Activated naive CD4-positive, alpha-beta T cell treated with anti-CD3 and anti-CD28 coated beads, Interleukin-2, amount 50 U/mL, for 24 hours (primary cell): ENCODE measurements at regions not wholly inside any gene's neighbourhood (a gene's known extent, or its start where the extent isn't known, plus 50 kb on each side); places are given as distances from the start of the nearest gene placed in this dataset.
"Not testable (repeated sequence)": the region's sequence is repeated elsewhere in the genome, so short reads cannot be mapped to it uniquely, and the experiment has no call there.

Experiments
- H3K27ac Mint-ChIP-seq: one replicate; pipeline ENCODE4 v1.8.0; 2021; ENCODE audit warnings: mild to moderate bottlenecking, mixed read lengths
- H3K27me3 Mint-ChIP-seq: one replicate; pipeline ENCODE4 v1.8.0; 2021; ENCODE audit warnings: mixed read lengths
- H3K36me3 Mint-ChIP-seq: one replicate; pipeline ENCODE4 v1.8.0; 2021; ENCODE audit warnings: mixed read lengths
- H3K4me1 Mint-ChIP-seq: one replicate; pipeline ENCODE4 v1.8.0; 2021; ENCODE audit warnings: mixed read lengths
- H3K4me3 Mint-ChIP-seq: one replicate; pipeline ENCODE4 v1.8.0; 2021; ENCODE audit warnings: mild to moderate bottlenecking, mixed read lengths
- H3K9me3 Mint-ChIP-seq: one replicate; pipeline ENCODE4 v1.8.0; 2021; ENCODE audit warnings: mixed read lengths

- no peaks in the 10 kb centered on the region for H3K9me3 Mint-ChIP-seq
- H3K36me3 Mint-ChIP-seq = peaks cover 2% of the 10 kb centered on the region
- no peak overlapping the region for H3K27ac Mint-ChIP-seq
- H3K4me3 Mint-ChIP-seq = no peak overlapping the region
- no peaks in the 10 kb centered on the region for H3K27me3 Mint-ChIP-seq
- H3K4me1 Mint-ChIP-seq = peaks cover 31% of the 10 kb centered on the region
Observed at GRCh38 chr4:152070854-152071253, 310.0 kb upstream of the GATB start.

DNA sequence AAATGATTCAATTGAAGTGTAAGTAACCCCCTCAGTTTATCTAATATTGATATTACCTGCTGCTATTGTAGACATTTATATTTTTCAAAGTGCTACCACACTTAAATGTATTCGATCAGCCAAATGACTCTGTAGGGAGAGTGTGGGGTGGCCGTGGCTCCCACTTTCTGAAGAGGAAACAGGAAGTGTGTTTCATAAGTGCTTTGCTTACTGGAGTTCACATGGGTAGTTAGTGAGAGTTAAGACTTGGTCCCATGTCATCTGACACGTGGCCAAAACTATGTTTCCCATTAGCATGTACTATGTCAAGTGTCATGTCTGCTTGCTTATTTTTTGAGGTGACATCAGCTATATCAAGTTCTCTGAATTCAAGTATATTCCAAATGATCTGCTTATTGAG is 308.1 kb upstream of the GATB start:
- Mint-ChIP-seq H3K4me3 (no peak overlapping the region), H3K4me1 (peaks cover 26% of the 10 kb centered on the region), H3K36me3 (peaks cover 2% of the 10 kb centered on the region), H3K9me3 (no peaks in the 10 kb centered on the region), H3K27me3 (no peaks in the 10 kb centered on the region), H3K27ac (no peak overlapping the region)

- peaks cover 2% of the 10 kb centered on the region for H3K36me3 Mint-ChIP-seq
- H3K4me1 Mint-ChIP-seq = peaks cover 34% of the 10 kb centered on the region
- no peaks in the 10 kb centered on the region for H3K27me3 Mint-ChIP-seq
Observed at GRCh38 chr4:152065545-152065944, 304.7 kb upstream of the GATB start.

GRCh38 chr4:152064753-152065152 is 303.9 kb upstream of the GATB start:
- Mint-ChIP-seq H3K9me3 (no peaks in the 10 kb centered on the region), H3K27me3 (no peaks in the 10 kb centered on the region), H3K4me1 (peaks cover 34% of the 10 kb centered on the region), H3K4me3 (no peak overlapping the region), H3K27ac (no peak overlapping the region), H3K36me3 (peaks cover 2% of the 10 kb centered on the region)

More at GRCh38 chr4:152065545-152065944, 304.7 kb upstream of the GATB start:
- Mint-ChIP-seq H3K27ac (no peak overlapping the region), H3K9me3 (no peaks in the 10 kb centered on the region), H3K4me3 (no peak overlapping the region)

- Mint-ChIP-seq H3K4me3 (no peak overlapping the region), H3K4me1 (peaks cover 34% of the 10 kb centered on the region)
Observed at GRCh38 chr4:152064282-152064681, 303.5 kb upstream of the GATB start.

DNA sequence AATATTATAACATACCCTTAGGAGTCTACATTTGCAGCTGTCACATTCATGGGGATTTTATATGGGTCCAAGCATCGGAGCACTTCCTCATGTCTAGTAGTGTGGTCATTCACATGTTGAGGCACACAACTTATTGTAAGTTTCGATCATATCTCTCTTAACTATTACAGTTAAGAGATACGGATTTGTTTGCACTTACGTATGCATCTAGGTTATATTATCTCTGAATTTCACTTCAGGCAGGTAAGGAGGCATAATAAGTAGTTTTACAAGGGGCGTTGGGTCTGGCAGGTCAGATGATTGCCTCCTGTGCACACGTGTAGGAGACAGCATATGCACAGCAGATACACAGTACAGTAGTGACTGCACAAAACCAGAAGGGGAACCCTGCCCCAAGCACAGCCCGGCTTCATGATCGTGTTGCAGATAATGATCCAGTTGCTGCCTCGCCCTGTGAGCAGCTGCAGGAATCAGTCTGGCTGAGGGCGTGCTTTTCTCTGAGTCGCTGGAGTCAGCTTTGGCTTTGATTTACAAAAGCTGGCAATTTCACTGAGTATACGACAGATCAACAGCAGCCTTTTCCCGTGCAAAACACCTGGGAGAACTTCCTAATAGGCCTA is 302.9 kb upstream of the GATB start:
- H3K27me3 Mint-ChIP-seq = no peaks in the 10 kb centered on the region
- no peak overlapping the region for H3K27ac Mint-ChIP-seq
- H3K9me3 Mint-ChIP-seq = no peaks in the 10 kb centered on the region
- no peak overlapping the region for H3K4me3 Mint-ChIP-seq
- H3K4me1 Mint-ChIP-seq = peaks cover 29% of the 10 kb centered on the region
- H3K36me3 Mint-ChIP-seq = peaks cover 2% of the 10 kb centered on the region

More at GRCh38 chr4:152064282-152064681, 303.5 kb upstream of the GATB start:
- Mint-ChIP-seq H3K9me3 (no peaks in the 10 kb centered on the region), H3K27ac (no peak overlapping the region), H3K27me3 (no peaks in the 10 kb centered on the region), H3K36me3 (peaks cover 2% of the 10 kb centered on the region)

- Mint-ChIP-seq H3K4me3 (no peak overlapping the region), H3K27me3 (no peaks in the 10 kb centered on the region), H3K9me3 (no peaks in the 10 kb centered on the region), H3K4me1 (peaks cover 23% of the 10 kb centered on the region), H3K27ac (no peak overlapping the region), H3K36me3 (no peaks in the 10 kb centered on the region)
Observed at GRCh38 chr4:152062936-152063620, 302.3 kb upstream of the GATB start.

GRCh38 chr4:152054731-152055130 is 293.9 kb upstream of the GATB start:
- peaks cover 22% of the 10 kb centered on the region for H3K4me1 Mint-ChIP-seq
- H3K27me3 Mint-ChIP-seq = no peaks in the 10 kb centered on the region
- peaks cover 5% of the 10 kb centered on the region for H3K9me3 Mint-ChIP-seq
- no peak overlapping the region for H3K4me3 Mint-ChIP-seq
- no peaks in the 10 kb centered on the region for H3K36me3 Mint-ChIP-seq
- no peak overlapping the region for H3K27ac Mint-ChIP-seq

DNA sequence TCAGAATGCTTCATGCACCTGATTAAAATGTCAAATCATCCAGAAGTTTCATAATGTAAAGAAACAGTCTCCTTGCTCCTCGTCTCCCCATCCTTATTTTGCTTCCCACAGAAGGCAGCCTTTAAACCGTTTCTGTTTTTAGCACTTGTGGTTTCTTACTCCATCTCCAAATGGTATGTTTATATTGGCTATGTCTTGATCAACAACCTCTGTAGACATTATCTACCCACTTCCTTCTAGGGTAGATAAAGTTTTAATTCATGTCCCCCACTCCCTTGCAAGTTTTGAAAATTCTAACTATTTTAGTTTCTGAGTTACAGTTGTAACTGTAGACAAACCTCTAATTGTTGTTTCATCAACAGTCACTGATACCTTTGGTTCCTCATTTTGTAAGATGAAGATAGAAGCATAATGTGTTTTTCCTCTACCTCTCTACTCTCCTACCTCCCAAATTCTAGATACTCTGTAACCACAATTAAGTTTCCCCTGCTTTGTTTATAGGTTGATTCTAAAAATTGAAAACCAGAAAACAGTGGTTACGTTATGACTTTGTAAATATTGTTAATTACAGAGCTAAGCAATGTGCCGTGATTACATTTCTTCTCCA is 291.7 kb upstream of the GATB start:
- Mint-ChIP-seq H3K4me3 (no peak overlapping the region), H3K9me3 (peaks cover 10% of the 10 kb centered on the region), H3K4me1 (peaks cover 22% of the 10 kb centered on the region), H3K27ac (no peak overlapping the region), H3K36me3 (no peaks in the 10 kb centered on the region), H3K27me3 (no peaks in the 10 kb centered on the region)

DNA sequence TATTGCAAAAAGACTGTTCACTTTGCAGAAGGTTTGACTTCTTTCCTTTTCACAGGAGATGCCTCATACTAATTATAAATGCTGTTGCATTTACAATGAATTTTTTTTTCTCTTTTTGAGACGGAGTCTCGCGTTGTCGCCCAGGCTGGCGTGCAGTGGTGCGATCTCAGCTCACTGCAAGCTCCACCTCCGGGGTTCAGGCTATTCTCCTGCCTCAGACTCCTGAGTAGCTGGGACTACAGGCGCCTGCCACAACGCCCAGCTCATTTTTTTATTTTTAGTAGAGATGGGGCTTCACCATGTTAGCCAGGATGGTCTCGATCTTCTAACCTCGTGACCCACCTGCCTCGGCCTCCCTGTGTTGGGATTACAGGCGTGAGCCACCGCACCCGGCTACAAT is 290.5 kb upstream of the GATB start:
- not testable (repeated sequence) for H3K36me3 Mint-ChIP-seq, H3K4me3 Mint-ChIP-seq, H3K27ac Mint-ChIP-seq, H3K27me3 Mint-ChIP-seq
- peaks cover 10% of the 10 kb centered on the region for H3K9me3 Mint-ChIP-seq
- peaks cover 22% of the 10 kb centered on the region for H3K4me1 Mint-ChIP-seq

DNA sequence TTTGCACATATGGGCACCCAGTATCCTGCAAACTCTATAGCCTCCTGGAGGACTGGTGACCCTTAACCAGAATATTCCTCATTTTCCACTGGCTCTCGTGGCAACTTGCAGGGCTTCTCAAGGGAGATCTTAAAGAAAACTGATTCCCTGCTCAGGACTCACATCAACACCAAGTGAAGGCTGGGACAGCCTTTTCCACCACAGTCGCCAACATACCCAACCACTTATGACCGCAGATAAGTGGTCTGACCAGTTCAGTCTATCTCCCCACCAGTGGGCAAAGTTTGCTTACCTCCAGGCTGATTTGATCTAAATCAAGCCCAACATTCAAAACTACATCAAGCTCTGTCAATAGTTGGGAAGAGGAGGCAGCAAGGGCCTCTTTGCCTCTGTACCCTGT is 289.3 kb upstream of the GATB start:
- Mint-ChIP-seq H3K36me3 (no peaks in the 10 kb centered on the region), H3K27me3 (no peaks in the 10 kb centered on the region), H3K4me3 (no peak overlapping the region), H3K27ac (no peak overlapping the region), H3K9me3 (peaks cover 5% of the 10 kb centered on the region), H3K4me1 (peaks cover 28% of the 10 kb centered on the region)

- H3K36me3 Mint-ChIP-seq = peaks cover 5% of the 10 kb centered on the region
- no peak overlapping the region for H3K4me3 Mint-ChIP-seq
- H3K27ac Mint-ChIP-seq = no peak overlapping the region
- H3K27me3 Mint-ChIP-seq = no peaks in the 10 kb centered on the region
- peaks cover 21% of the 10 kb centered on the region for H3K4me1 Mint-ChIP-seq
- H3K9me3 Mint-ChIP-seq = peaks cover 13% of the 10 kb centered on the region
Observed at GRCh38 chr4:152047451-152047850, 286.6 kb upstream of the GATB start.

GRCh38 chr4:152045807-152046571 is 285.2 kb upstream of the GATB start:
- H3K9me3 Mint-ChIP-seq = peaks cover 13% of the 10 kb centered on the region
- H3K36me3 Mint-ChIP-seq = peaks cover 5% of the 10 kb centered on the region
- H3K27ac Mint-ChIP-seq = no peak overlapping the region
- H3K4me1 Mint-ChIP-seq = peaks cover 13% of the 10 kb centered on the region
- H3K27me3 Mint-ChIP-seq = no peaks in the 10 kb centered on the region
- peak overlapping the region; percentile 11 for H3K4me3 Mint-ChIP-seq

GRCh38 chr4:152045449-152045806 is 284.6 kb upstream of the GATB start:
- peak overlapping the region; percentile 11 for H3K4me3 Mint-ChIP-seq
- no peaks in the 10 kb centered on the region for H3K27me3 Mint-ChIP-seq
- peaks cover 5% of the 10 kb centered on the region for H3K36me3 Mint-ChIP-seq

GRCh38 chr4:152044331-152045036 is 283.7 kb upstream of the GATB start:
- peaks cover 10% of the 10 kb centered on the region for H3K9me3 Mint-ChIP-seq
- peaks cover 13% of the 10 kb centered on the region for H3K4me1 Mint-ChIP-seq
- H3K27ac Mint-ChIP-seq = no peak overlapping the region
- H3K36me3 Mint-ChIP-seq = peaks cover 5% of the 10 kb centered on the region
- H3K4me3 Mint-ChIP-seq = no peak overlapping the region
- no peaks in the 10 kb centered on the region for H3K27me3 Mint-ChIP-seq

More at GRCh38 chr4:152045449-152045806, 284.6 kb upstream of the GATB start:
- Mint-ChIP-seq H3K27ac (no peak overlapping the region), H3K4me1 (peaks cover 13% of the 10 kb centered on the region), H3K9me3 (peaks cover 13% of the 10 kb centered on the region)
